AG10803 (cell line): ENCODE measurements at regions not wholly inside any gene's neighbourhood (a gene's known extent, or its start where the extent isn't known, plus 50 kb on each side); places are given as distances from the start of the nearest gene placed in this dataset.

Experiments
- DNase-seq: peaks from one replicate; pipeline ENCODE4 v3.0.0; 2010; ENCODE audit warnings: low read depth
- H3K4me3 ChIP-seq: 2 replicates; pipeline ENCODE4 v1.5.1; 2011; ENCODE audit warnings: mild to moderate bottlenecking, low read length, control low read depth
- CTCF ChIP-seq: conservative IDR thresholded peaks from 2 replicates; pipeline ENCODE4 v1.5.1; 2011; ENCODE audit warnings: mild to moderate bottlenecking, low read length, control low read depth, inconsistent platforms

DNA sequence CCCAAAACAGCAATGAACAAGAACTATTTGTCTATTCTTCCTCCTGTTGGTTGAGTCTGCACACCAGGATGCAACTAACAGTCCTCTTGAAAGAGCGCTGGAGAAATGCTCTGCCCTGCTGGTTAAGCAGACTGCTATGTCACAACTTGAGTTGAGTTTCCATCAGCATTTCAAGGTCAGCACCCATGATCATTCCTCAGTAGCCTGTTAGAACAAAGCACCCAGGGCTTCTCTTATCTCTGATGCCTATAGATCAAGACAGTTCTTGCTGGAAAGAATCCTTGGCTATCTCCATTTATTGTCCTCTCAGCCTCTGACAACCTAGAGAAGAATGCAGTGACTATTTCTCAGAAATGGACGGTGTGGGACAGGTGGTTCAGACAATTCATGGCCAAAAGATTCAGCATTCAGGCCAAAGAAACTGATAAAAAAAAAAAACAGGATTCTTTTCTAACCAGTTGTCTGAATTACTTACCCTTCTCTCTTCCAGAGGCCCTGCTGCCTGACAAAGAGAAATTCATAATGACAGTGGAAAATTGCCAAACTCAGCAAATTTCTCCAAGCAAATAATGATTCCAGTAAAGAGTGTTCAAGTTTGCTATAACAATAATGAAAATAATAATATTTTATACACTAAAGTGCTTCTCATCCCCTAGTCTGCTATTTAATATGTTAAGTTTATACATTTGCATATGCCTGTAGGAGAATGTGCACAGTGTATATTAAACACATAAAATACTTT lies 306.7 kb downstream of the EMP1 start:
- H3K4me3 ChIP-seq, result no peak overlapping the region
- TF ChIP-seq CTCF, result no peak
- DNase-seq, result no peak

- no peak for DNase-seq
- H3K4me3 ChIP-seq, result no peak overlapping the region
- TF ChIP-seq CTCF, result no peak
Observed at GRCh38 chr12:13499008-13499407, 302.5 kb downstream of the EMP1 start.

- DNase-seq, result no peak
- H3K4me3 ChIP-seq, result no peak overlapping the region
- TF ChIP-seq CTCF, result no peak
Observed at GRCh38 chr12:13496111-13496510, 299.6 kb downstream of the EMP1 start.

DNA sequence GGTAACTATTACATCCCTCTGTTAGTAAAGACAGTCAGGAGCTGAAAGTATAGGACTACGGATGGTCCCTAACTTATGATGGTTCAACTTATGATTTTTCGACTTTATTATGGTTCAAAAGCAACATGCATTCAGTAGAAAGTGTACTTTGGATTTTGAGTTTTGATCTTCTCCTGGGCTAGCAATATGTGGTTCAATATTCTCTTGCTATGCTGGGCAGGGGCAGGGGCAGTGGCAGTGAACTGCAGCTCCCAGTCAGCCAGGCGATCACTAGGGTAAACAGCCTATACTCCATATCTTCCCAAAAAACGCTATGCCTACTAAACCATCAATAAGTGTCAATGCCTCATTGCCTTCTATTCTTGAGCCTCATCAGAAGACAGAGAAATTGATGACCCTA lies 292.7 kb downstream of the EMP1 start:
- no peak for DNase-seq
- TF ChIP-seq CTCF, result no peak
- no peak overlapping the region for H3K4me3 ChIP-seq

DNA sequence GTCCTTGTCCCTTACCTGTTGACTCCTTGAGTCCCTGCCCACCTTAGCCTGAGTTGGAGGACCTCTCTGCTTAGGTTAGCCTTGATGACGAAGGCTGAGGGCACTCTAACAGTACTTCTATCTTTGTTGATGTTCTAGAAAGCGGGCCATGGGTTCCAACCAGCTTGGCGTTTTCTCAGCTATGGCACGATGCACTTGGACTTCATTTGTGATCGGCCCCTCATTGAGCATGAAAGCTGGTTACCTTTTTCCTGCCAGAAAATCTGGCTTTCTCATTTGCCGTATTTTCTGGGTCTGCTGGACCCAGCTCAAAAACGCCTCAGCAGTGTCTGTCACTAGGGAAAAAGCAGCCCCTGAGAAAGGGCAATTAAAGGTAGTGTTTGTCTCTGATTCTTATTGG lies 290.8 kb downstream of the EMP1 start:
- TF ChIP-seq CTCF, result no peak
- no peak overlapping the region for H3K4me3 ChIP-seq
- no peak for DNase-seq

GRCh38 chr12:13486794-13487193 lies 290.3 kb downstream of the EMP1 start:
- H3K4me3 ChIP-seq, result no peak overlapping the region
- no peak for TF ChIP-seq CTCF
- no peak for DNase-seq

- H3K4me3 ChIP-seq, result no peak overlapping the region
- no peak for TF ChIP-seq CTCF
- no peak for DNase-seq
Observed at GRCh38 chr12:13478650-13479181, 282.2 kb downstream of the EMP1 start.
